Cardiac fibroblast (primary cell): ENCODE measurements at regions not wholly inside any gene's neighbourhood (a gene's known extent, or its start where the extent isn't known, plus 50 kb on each side); places are given as distances from the start of the nearest gene placed in this dataset.

Source experiments
- DNase-seq, 2 donors: peaks; one replicate each; pipeline versions ENCODE4 v3.0.0 to v3.0.0-alpha.2; 2010; ENCODE audit warnings: low read depth in 2 of 2
- H3K4me3 ChIP-seq, 2 donors: replicated peaks in 1 of 2; 1 replicate in 1 of 2; 2 replicates in 1 of 2; pipeline ENCODE4 v1.5.1; 2011; ENCODE audit warnings: low read depth in 2 of 2, low read length in 2 of 2, mild to moderate bottlenecking in 2 of 2, moderate library complexity in 1 of 2
- TF ChIP-seq, protein P1 (sequence below): IDR thresholded peaks from one replicate; pipeline ENCODE4 v1.5.1; 2011; ENCODE audit warnings: low read depth, mild to moderate bottlenecking, low read length, inconsistent platforms

DNA sequence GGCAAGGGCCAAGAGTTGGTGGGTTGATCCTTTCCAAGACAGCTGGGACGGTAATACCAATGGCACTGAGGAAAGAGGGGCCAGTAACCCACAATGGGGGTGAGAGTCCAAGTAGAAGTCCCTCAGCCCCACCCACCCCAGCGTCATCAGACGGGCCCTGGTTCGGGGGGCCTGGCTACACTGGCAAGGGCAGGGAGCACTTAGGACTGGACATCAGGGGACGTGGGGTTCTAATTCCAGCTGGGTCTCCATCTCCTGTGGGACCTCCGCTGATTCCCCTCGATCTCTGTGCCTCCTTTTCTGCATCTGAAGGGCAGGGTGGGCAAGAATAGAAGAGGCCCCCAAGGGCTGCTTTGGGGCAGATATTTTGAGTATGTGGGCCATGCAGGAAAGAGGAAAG is 53.5 kb upstream of the FCN1 start:
- DNase-seq: no peak
- TF ChIP-seq, protein P1, sequence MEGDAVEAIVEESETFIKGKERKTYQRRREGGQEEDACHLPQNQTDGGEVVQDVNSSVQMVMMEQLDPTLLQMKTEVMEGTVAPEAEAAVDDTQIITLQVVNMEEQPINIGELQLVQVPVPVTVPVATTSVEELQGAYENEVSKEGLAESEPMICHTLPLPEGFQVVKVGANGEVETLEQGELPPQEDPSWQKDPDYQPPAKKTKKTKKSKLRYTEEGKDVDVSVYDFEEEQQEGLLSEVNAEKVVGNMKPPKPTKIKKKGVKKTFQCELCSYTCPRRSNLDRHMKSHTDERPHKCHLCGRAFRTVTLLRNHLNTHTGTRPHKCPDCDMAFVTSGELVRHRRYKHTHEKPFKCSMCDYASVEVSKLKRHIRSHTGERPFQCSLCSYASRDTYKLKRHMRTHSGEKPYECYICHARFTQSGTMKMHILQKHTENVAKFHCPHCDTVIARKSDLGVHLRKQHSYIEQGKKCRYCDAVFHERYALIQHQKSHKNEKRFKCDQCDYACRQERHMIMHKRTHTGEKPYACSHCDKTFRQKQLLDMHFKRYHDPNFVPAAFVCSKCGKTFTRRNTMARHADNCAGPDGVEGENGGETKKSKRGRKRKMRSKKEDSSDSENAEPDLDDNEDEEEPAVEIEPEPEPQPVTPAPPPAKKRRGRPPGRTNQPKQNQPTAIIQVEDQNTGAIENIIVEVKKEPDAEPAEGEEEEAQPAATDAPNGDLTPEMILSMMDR: no peak

DNA sequence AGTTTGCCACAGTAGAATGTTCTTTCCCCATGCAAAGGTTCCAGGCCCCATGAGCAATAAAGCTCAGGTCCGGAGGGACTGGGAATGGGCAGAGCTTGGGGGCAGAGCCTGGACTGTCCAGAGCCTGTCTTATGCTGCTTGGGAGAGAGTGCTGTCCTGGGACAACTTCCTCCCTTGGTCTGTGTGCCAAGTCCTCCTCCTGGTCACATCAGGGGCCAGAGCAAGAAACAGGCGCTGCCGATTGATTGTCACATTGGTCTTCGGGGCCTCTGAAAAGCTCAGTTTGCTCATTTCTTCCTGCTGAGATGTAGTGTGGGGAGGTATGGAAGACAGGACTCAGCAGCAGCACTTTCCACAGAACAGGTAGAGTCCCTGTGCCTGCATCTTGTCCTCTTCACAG is 54.0 kb upstream of the FCN1 start:
- no peak for DNase-seq
- no peak overlapping the region for H3K4me3 ChIP-seq
- TF ChIP-seq, protein P1: no peak

More for the DNA sequence above, 53.5 kb upstream of the FCN1 start:
- no peak overlapping the region for H3K4me3 ChIP-seq

DNA sequence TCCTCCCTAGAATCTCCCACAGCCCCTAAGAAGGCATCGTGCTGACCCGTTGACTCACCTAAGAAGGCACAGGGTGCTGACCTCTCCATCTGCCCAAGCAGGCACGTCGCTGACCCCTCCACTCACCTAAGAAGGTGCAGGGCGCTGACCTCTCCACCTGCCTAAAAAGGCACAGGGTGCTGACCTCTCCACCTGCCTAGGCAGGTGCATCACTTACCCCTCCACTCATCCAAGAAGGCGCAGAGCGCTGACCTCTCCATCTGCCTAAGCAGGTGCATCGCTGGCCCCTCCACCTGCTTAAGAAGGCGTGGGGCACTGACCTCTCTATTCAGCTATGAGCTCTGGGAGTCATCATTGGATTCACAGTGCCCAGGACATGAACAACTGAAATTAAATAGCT is 54.4 kb upstream of the FCN1 start:
- TF ChIP-seq, protein P1: no peak
- no peak overlapping the region for H3K4me3 ChIP-seq
- no peak for DNase-seq

DNA sequence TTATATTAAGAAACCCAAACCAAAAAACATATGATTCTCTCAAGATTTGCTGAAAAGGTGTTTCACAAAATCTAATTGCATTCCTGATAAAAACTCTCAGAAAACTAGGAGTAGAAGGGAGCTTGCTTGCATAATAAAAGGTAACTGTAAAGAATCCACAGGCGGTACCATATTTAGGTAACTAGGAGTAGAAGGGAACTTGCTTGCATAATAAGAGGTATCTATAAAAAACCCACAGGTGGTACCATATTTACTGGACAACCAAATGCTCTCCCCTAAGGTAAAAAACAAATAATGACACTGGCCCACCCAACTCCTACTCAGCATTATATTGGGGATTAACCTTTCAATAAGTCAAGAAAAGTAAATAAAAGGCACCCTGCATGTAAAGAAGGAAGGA is 57.5 kb upstream of the FCN1 start:
- no peak for DNase-seq
- TF ChIP-seq, protein P1: no peak

DNA sequence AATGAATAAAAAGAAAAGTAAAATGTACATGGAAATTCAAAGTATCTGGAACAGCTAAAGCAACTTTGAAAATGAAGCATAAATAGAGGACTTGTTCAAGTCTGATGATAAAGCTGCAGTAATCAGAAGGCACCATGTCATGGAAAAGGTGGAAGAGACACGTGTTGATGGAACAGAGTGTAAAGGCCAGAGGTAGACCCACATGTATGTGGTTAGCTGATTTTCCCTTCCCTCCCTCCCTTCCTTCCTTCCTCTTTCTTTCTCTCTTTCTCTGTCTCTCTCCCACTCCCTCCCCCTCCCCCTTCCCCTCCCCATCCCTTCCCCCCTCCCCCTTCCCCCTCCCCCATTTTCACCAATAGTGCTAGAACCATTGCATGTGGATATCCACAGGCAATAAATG is 58.7 kb upstream of the FCN1 start:
- H3K4me3 ChIP-seq: no peak overlapping the region
- TF ChIP-seq, protein P1: no peak
- no peak for DNase-seq

More for the DNA sequence above, 57.5 kb upstream of the FCN1 start:
- H3K4me3 ChIP-seq: no peak overlapping the region

DNA sequence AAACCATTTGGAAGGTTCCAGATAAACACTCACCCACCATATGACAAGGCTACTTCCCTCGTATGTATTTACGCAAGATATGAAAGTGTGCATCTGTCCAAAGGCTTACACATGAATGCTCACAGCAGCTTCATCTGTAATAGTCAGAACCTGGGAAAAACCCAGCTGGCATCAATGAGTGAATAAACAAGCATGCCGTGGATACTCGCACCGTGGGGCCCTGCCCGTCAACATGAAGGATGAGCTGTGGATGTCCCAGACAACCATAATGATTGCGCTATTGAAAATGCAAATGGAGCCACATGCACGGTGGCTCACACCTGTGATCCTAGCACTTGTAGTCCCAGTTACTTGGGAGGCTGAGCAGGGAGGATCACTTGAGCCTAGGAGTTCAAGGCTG is 60.6 kb upstream of the FCN1 start:
- TF ChIP-seq, protein P1: no peak
- H3K4me3 ChIP-seq: no peak overlapping the region
- DNase-seq: no peak

DNA sequence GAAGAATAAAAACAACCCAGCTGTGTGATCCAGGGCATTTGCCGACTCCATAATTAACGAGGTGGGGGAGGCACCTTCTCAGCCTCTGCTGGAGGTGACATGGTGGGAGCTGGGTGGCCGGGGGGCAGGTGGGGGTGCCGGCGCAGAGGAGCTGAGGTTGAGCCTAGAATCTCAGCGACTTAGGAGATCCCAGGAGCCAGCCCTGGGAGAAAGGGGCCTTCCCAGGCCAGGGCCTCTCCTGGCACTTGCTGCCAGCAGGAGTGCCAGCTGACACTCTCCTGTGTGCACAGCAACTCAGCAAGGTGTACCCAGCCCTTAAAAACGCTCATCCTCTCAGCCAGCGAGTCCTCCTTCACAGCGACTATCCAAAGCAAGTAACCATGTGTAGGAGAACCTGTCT is 62.8 kb upstream of the FCN1 start:
- no peak for DNase-seq
- H3K4me3 ChIP-seq: no peak overlapping the region
- TF ChIP-seq, protein P1: no peak
